ENCODE measurements at regions not wholly inside any gene's neighbourhood (a gene's known extent, or its start where the extent isn't known, plus 50 kb on each side); places are given as distances from the start of the nearest gene placed in this dataset.
"Not testable (repeated sequence)": the region's sequence is repeated elsewhere in the genome, so short reads cannot be mapped to it uniquely, and the experiment has no call there.

DNA sequence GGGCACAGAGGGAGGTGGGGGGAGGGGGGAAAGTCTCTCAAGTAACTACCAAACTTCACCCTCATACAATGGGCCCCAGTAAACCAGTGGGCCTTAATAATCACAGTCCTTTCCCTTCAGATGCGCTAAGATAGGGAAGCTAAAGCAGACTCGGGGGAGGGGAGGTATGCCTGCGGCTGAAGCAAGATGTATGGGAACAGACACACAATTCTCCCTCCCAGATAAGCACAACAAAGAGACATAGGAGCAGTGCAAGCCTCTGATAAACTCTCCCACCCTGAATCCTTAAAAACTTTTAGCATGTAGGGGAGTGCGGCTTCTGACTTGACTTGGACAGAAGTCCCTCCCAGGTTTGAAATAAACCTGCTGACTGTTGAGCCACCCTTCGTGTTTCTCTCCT lies 54.7 kb downstream of the PROP1 start:
- WGBS, result 75% methylated on average over 5 of the region's 5 CpGs
- DNase-seq (ENCODE audit: low spot score); intact Hi-C loops (cut with DNase I); H3K4me1 ChIP-seq (replicated peaks); H3K27me3 ChIP-seq (replicated peaks; ENCODE audit: insufficient read depth); H3K4me3 ChIP-seq; H3K36me3 ChIP-seq; H3K9me3 ChIP-seq; H3K27ac ChIP-seq: not testable (repeated sequence)

GRCh38 chr5:177939246-177940171 lies 56.5 kb downstream of the PROP1 start:
- H3K4me1 ChIP-seq (replicated peaks); H3K27me3 ChIP-seq (replicated peaks; ENCODE audit: insufficient read depth); H3K36me3 ChIP-seq; intact Hi-C loops (cut with DNase I); H3K9me3 ChIP-seq: not testable (repeated sequence)
- peak; percentile 28 for TF ChIP-seq POLR2AphosphoS5 (IDR thresholded peaks at IDR 0.05)
- TF ChIP-seq POLR2A (IDR thresholded peaks at IDR 0.05), result peak; percentile 57
- WGBS, result 4% methylated on average over 37 of the region's 79 CpGs
- Histone ChIP-seq H3K4me3 (peak overlapping the region; percentile 33 to 39), H3K27ac (peak overlapping the region; percentile 56 to 65)
- DNase-seq (ENCODE audit: low spot score), result peak; percentile 65

- intact Hi-C loops (cut with DNase I); H3K36me3 ChIP-seq; H3K4me1 ChIP-seq (replicated peaks); H3K9me3 ChIP-seq; H3K27me3 ChIP-seq (replicated peaks; ENCODE audit: insufficient read depth); DNase-seq (ENCODE audit: low spot score): not testable (repeated sequence)
- Histone ChIP-seq H3K27ac (peak overlapping the region; percentile 56 to 65), H3K4me3 (peak overlapping the region; percentile 33 to 39)
- WGBS, result 28% methylated on average over 3 of the region's 7 CpGs
These were observed 57.3 kb downstream of the PROP1 start for GRCh38 chr5:177938767-177939166.

DNA sequence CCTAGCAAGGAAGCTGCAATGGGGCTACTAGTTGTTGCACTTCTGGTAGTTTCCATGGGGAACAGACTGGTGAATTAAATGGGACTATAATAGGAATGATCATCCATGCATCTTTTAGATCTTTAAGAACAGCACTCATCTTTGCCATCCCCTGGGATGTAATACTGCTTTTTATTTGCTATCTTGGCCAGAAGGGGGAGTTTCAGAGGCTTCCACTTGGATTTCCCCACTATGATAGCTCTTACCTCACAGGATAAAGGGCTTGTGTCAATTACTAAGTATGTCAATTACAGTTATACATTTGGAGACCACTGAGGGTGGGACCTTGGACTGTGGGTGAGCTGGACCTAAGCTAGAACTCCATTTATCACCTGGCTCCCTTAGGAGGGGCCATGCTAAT lies 61.8 kb downstream of the PROP1 start:
- H3K9me3 ChIP-seq; DNase-seq (ENCODE audit: low spot score); intact Hi-C loops (cut with DNase I): not testable (repeated sequence)

GRCh38 chr5:177930269-177931022 lies 65.6 kb downstream of the PROP1 start:
- H3K9me3 ChIP-seq; H3K27ac ChIP-seq; H3K36me3 ChIP-seq; H3K27me3 ChIP-seq (replicated peaks; ENCODE audit: insufficient read depth); H3K4me1 ChIP-seq (replicated peaks); H3K4me3 ChIP-seq; DNase-seq (ENCODE audit: low spot score); intact Hi-C loops (cut with DNase I): not testable (repeated sequence)
- 21% methylated on average over 19 of the region's 19 CpGs for WGBS

More for the DNA sequence above, 61.8 kb downstream of the PROP1 start:
- not testable (repeated sequence) for H3K4me1 ChIP-seq (replicated peaks); H3K36me3 ChIP-seq; H3K27me3 ChIP-seq (replicated peaks; ENCODE audit: insufficient read depth); H3K4me3 ChIP-seq; H3K27ac ChIP-seq
- TF ChIP-seq, protein P1, sequence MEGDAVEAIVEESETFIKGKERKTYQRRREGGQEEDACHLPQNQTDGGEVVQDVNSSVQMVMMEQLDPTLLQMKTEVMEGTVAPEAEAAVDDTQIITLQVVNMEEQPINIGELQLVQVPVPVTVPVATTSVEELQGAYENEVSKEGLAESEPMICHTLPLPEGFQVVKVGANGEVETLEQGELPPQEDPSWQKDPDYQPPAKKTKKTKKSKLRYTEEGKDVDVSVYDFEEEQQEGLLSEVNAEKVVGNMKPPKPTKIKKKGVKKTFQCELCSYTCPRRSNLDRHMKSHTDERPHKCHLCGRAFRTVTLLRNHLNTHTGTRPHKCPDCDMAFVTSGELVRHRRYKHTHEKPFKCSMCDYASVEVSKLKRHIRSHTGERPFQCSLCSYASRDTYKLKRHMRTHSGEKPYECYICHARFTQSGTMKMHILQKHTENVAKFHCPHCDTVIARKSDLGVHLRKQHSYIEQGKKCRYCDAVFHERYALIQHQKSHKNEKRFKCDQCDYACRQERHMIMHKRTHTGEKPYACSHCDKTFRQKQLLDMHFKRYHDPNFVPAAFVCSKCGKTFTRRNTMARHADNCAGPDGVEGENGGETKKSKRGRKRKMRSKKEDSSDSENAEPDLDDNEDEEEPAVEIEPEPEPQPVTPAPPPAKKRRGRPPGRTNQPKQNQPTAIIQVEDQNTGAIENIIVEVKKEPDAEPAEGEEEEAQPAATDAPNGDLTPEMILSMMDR (IDR thresholded peaks at IDR 0.05), result peak in 1 of 4 experiments; percentile 16

GRCh38 chr5:177929618-177930017 lies 66.4 kb downstream of the PROP1 start:
- H3K4me3 ChIP-seq; H3K9me3 ChIP-seq; H3K27ac ChIP-seq; intact Hi-C loops (cut with DNase I); DNase-seq (ENCODE audit: low spot score); H3K36me3 ChIP-seq; H3K27me3 ChIP-seq (replicated peaks; ENCODE audit: insufficient read depth); H3K4me1 ChIP-seq (replicated peaks): not testable (repeated sequence)
- WGBS, result no CpG with 5 or more reads among the region's 9 CpGs

- H3K9me3 ChIP-seq; intact Hi-C loops (cut with DNase I); DNase-seq (ENCODE audit: low spot score); H3K27me3 ChIP-seq (replicated peaks; ENCODE audit: insufficient read depth); H3K4me3 ChIP-seq; H3K27ac ChIP-seq; H3K4me1 ChIP-seq (replicated peaks); H3K36me3 ChIP-seq: not testable (repeated sequence)
- WGBS, result no CpG with 5 or more reads among the region's 4 CpGs
These were observed 68.5 kb downstream of the PROP1 start for GRCh38 chr5:177927500-177927899.

DNA sequence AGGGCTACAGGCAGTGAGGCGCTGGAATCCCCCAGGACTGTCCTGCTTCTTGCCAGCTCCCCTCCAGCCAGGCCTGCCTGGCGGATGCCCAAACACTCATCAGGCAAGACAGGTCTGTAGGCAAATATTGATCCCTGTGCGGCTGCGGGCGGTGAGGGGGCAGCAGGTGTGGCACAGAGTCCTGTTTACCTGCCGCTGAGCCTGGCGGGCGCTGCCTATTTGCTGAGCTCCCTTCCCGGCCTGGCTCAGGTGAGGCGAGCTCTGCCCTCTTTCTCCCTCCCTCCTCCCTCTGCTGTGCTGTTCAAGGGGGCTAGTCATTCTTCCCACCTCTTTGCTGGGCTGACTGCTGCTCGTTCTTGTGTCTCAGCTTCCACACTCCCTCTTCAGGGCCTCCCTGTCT lies 71.5 kb downstream of the PROP1 start:
- H3K27me3 ChIP-seq (replicated peaks; ENCODE audit: insufficient read depth); H3K27ac ChIP-seq; DNase-seq (ENCODE audit: low spot score); H3K36me3 ChIP-seq; H3K4me1 ChIP-seq (replicated peaks); H3K4me3 ChIP-seq; intact Hi-C loops (cut with DNase I); H3K9me3 ChIP-seq: not testable (repeated sequence)
- WGBS, result no CpG with 5 or more reads among the region's 11 CpGs

DNA sequence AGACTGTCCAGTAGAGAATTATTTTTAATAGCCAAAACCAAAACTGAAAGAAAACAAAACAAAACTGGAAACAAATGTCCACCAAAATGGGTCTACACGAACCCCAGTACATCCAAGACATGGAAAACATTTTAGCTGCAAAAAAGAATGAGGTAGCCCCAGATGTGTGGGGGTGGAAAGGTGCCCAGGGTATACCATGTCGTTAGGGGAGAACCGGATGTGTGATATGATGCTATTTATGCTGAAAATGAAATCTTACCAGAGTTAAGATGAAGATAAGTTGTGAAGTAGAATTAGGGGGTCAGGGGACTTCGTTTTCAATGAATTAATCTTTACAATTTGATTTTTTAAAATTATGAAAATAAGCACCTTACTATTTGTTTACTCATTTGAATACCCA lies 72.2 kb downstream of the PROP1 start:
- H3K4me1 ChIP-seq (replicated peaks); H3K9me3 ChIP-seq; H3K4me3 ChIP-seq; H3K27ac ChIP-seq; H3K36me3 ChIP-seq; H3K27me3 ChIP-seq (replicated peaks; ENCODE audit: insufficient read depth); intact Hi-C loops (cut with DNase I); DNase-seq (ENCODE audit: low spot score): not testable (repeated sequence)
- 0% methylated on average over 1 of the region's 4 CpGs for WGBS

DNA sequence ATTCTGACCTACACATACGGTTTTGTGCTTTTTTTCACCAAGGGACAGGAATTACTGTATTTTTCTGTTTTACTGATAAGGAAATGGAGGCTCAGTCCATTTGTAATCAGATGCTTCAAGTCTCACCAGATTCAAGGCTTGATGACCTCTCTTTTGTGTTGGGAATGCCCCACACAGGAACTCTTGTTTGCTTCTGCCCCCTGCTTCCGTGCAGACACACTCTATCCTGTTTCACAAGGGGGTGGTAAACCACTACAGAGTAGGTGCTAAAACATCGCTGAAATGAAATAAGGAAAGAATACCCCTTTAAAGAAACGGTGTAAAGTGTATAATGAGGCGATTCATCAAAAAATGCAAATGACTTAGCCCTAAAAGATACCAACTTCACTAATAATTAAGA lies 72.9 kb downstream of the PROP1 start:
- H3K9me3 ChIP-seq; DNase-seq (ENCODE audit: low spot score); H3K36me3 ChIP-seq; H3K4me1 ChIP-seq (replicated peaks); H3K4me3 ChIP-seq; H3K27me3 ChIP-seq (replicated peaks; ENCODE audit: insufficient read depth); H3K27ac ChIP-seq; intact Hi-C loops (cut with DNase I): not testable (repeated sequence)
- 71% methylated on average over 3 of the region's 5 CpGs for WGBS

DNA sequence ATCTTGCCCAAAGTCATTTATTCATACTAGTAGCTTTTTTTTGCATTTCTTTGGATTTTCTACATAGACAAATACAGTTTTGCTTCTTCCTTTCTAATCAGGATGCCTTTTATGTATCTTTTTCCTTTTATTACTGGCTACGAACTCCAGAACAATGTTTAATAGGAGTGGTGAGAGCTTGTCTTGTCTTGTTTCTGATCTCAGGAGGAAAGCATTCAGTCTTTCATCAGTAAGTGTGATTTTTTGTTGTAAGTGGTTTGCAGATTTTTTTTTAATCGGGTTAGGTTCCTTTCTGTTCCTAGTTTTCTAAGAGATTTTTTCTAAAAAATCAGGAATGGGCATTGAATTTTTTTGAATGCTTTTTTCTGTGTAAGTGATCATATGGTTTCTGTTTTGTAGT lies 86.8 kb downstream of the PROP1 start:
- H3K4me1 ChIP-seq (replicated peaks); intact Hi-C loops (cut with DNase I); H3K27me3 ChIP-seq (replicated peaks; ENCODE audit: insufficient read depth); H3K4me3 ChIP-seq; H3K27ac ChIP-seq; DNase-seq (ENCODE audit: low spot score); H3K9me3 ChIP-seq; H3K36me3 ChIP-seq: not testable (repeated sequence)
- 19% methylated on average over 2 of the region's 2 CpGs for WGBS
